ENCODE measurements at regions not wholly inside any gene's neighbourhood (a gene's known extent, or its start where the extent isn't known, plus 50 kb on each side); places are given as distances from the start of the nearest gene placed in this dataset.

- TF ChIP-seq CTCF (IDR thresholded peaks at IDR 0.05; ENCODE audit: low read depth, low read length, poor library complexity, severe bottlenecking): no peak
- no peak for TF ChIP-seq EZH2phosphoT487 (IDR thresholded peaks at IDR 0.05; ENCODE audit: borderline replicate concordance, low read length)
These were observed 379.1 kb upstream of the KIRREL3 start for GRCh38 chr11:127379686-127380085.

Measured in DOHH2 (cell line).